ENCODE measurements at regions not wholly inside any gene's neighbourhood (a gene's known extent, or its start where the extent isn't known, plus 50 kb on each side); places are given as distances from the start of the nearest gene placed in this dataset.

- DNase-seq = no peak
These were observed 281.0 kb downstream of the ADRA2A start for GRCh38 chr10:111357859-111358258.

- peak in 1 of 2 experiments; percentile 31 for DNase-seq
These were observed 283.6 kb downstream of the ADRA2A start for GRCh38 chr10:111360260-111360925.

- no peak for DNase-seq
These were observed 290.7 kb downstream of the ADRA2A start for GRCh38 chr10:111367531-111367930.

- no peak for DNase-seq
These were observed 293.3 kb downstream of the ADRA2A start for GRCh38 chr10:111370101-111370500.

GRCh38 chr10:111373696-111374095 lies 296.9 kb downstream of the ADRA2A start:
- DNase-seq = no peak

- DNase-seq = no peak
These were observed 302.8 kb downstream of the ADRA2A start for GRCh38 chr10:111379534-111380187.

- no peak for DNase-seq
These were observed 307.7 kb downstream of the ADRA2A start for GRCh38 chr10:111384556-111384955.

- DNase-seq = no peak
These were observed 314.2 kb downstream of the ADRA2A start for GRCh38 chr10:111390813-111391563.

GRCh38 chr10:111392159-111392558 lies 315.3 kb downstream of the ADRA2A start:
- DNase-seq = no peak

GRCh38 chr10:111392910-111393309 lies 316.1 kb downstream of the ADRA2A start:
- no peak for DNase-seq

GRCh38 chr10:111410740-111411139 lies 333.9 kb downstream of the ADRA2A start:
- DNase-seq = no peak

- DNase-seq = no peak
These were observed 348.6 kb downstream of the ADRA2A start for GRCh38 chr10:111425459-111425858.

GRCh38 chr10:111429288-111430028 lies 352.6 kb downstream of the ADRA2A start:
- DNase-seq = no peak

- DNase-seq = no peak
These were observed 353.2 kb downstream of the ADRA2A start for GRCh38 chr10:111430070-111430469.

GRCh38 chr10:111432588-111432987 lies 355.8 kb downstream of the ADRA2A start:
- no peak for DNase-seq

GRCh38 chr10:111435871-111436270 lies 359.0 kb downstream of the ADRA2A start:
- DNase-seq = no peak

- DNase-seq = no peak
These were observed 362.4 kb downstream of the ADRA2A start for GRCh38 chr10:111439034-111439842.

- DNase-seq = no peak
These were observed 363.7 kb downstream of the ADRA2A start for GRCh38 chr10:111440501-111440900.

GRCh38 chr10:111445667-111446066 lies 368.8 kb downstream of the ADRA2A start:
- DNase-seq = no peak

- DNase-seq = no peak
These were observed 370.1 kb downstream of the ADRA2A start for GRCh38 chr10:111446966-111447365.

- no peak for DNase-seq
These were observed 375.3 kb downstream of the ADRA2A start for GRCh38 chr10:111452153-111452552.

- DNase-seq = no peak
These were observed 379.1 kb downstream of the ADRA2A start for GRCh38 chr10:111455776-111456426.

Measured in NCI-H2081 (cell line).